Urothelium cell line (cell line): ENCODE measurements at regions not wholly inside any gene's neighbourhood (a gene's known extent, or its start where the extent isn't known, plus 50 kb on each side); places are given as distances from the start of the nearest gene placed in this dataset.

Source experiments
- DNase-seq: peaks from one replicate; pipeline ENCODE4 v3.0.0; 2011; ENCODE audit warnings: low spot score, mixed read lengths
- FAIRE-seq: peaks from 2 replicates; lab custom pipeline; 2011; peaks lifted over from hg19 to GRCh38; lab: Jason Lieb, UNC

GRCh38 chr11:42253156-42253555 lies 793.7 kb upstream of the LRRC4C start:
- no peak for FAIRE-seq
- DNase-seq, result no peak

GRCh38 chr11:42255906-42256305 lies 796.5 kb upstream of the LRRC4C start:
- no peak for DNase-seq
- no peak for FAIRE-seq

- no peak for DNase-seq
- FAIRE-seq, result no peak
Measured at GRCh38 chr11:42257534-42257933, 798.1 kb upstream of the LRRC4C start.

- DNase-seq, result no peak
- no peak for FAIRE-seq
Measured at GRCh38 chr11:42265072-42265471, 805.6 kb upstream of the LRRC4C start.

- DNase-seq (no peak), FAIRE-seq (no peak)
Measured at GRCh38 chr11:42271306-42271705, 811.9 kb upstream of the LRRC4C start.

- no peak for FAIRE-seq
Measured at GRCh38 chr11:42273977-42274376, 814.5 kb upstream of the LRRC4C start.

GRCh38 chr11:42296910-42297309 lies 837.5 kb upstream of the LRRC4C start:
- no peak for DNase-seq
- no peak for FAIRE-seq

More at GRCh38 chr11:42273977-42274376, 814.5 kb upstream of the LRRC4C start:
- no peak for DNase-seq

- FAIRE-seq (no peak), DNase-seq (no peak)
Measured at GRCh38 chr11:42299780-42300179, 840.3 kb upstream of the LRRC4C start.

GRCh38 chr11:42301777-42302176 lies 842.3 kb upstream of the LRRC4C start:
- FAIRE-seq, result no peak
- DNase-seq, result no peak

- DNase-seq, result no peak
- no peak for FAIRE-seq
Measured at GRCh38 chr11:42311514-42311913, 852.1 kb upstream of the LRRC4C start.

GRCh38 chr11:42311944-42312343 lies 852.5 kb upstream of the LRRC4C start:
- FAIRE-seq (no peak), DNase-seq (no peak)

- FAIRE-seq (no peak), DNase-seq (no peak)
Measured at GRCh38 chr11:42315267-42315666, 855.8 kb upstream of the LRRC4C start.

- FAIRE-seq, result no peak
- no peak for DNase-seq
Measured at GRCh38 chr11:42315846-42316245, 856.4 kb upstream of the LRRC4C start.

GRCh38 chr11:42319921-42320320 lies 860.5 kb upstream of the LRRC4C start:
- FAIRE-seq, result no peak

GRCh38 chr11:42329929-42330565 lies 870.6 kb upstream of the LRRC4C start:
- FAIRE-seq, result no peak
- no peak for DNase-seq

More at GRCh38 chr11:42319921-42320320, 860.5 kb upstream of the LRRC4C start:
- DNase-seq, result no peak

- FAIRE-seq, result no peak
- DNase-seq, result no peak
Measured at GRCh38 chr11:42337786-42338455, 878.5 kb upstream of the LRRC4C start.

GRCh38 chr11:42344204-42344792 lies 884.8 kb upstream of the LRRC4C start:
- DNase-seq, result no peak
- no peak for FAIRE-seq

- FAIRE-seq (no peak), DNase-seq (no peak)
Measured at GRCh38 chr11:42345933-42346332, 886.5 kb upstream of the LRRC4C start.

GRCh38 chr11:42363701-42364100 lies 904.2 kb upstream of the LRRC4C start:
- no peak for FAIRE-seq

GRCh38 chr11:42390116-42390515 lies 921.7 kb upstream of the API5 start:
- FAIRE-seq, result no peak
- no peak for DNase-seq

More at GRCh38 chr11:42363701-42364100, 904.2 kb upstream of the LRRC4C start:
- no peak for DNase-seq

GRCh38 chr11:42397483-42397882 lies 914.3 kb upstream of the API5 start:
- DNase-seq, result no peak
- no peak for FAIRE-seq

- FAIRE-seq, result no peak
- peak; percentile 6 for DNase-seq
Measured at GRCh38 chr11:42407341-42407740, 904.5 kb upstream of the API5 start.
